Sciatic nerve (tissue), 2 donors: ENCODE measurements at regions not wholly inside any gene's neighbourhood (a gene's known extent, or its start where the extent isn't known, plus 50 kb on each side); places are given as distances from the start of the nearest gene placed in this dataset.

Experiments
- ATAC-seq: fragments of 200-7000 bp; cut with Tn5 transposase; one replicate; pipeline ENCODE4 v1.9.1; 2020; ENCODE audit warnings: mild to moderate bottlenecking, moderate library complexity
- DNase-seq: peaks from one replicate; pipeline ENCODE4 v3.0.0-alpha.2; 2020; ENCODE audit warnings: low spot score
- intact Hi-C: fragments of 100-400 bp; cut with DNase I; formaldehyde crosslinking; loops from one replicate; pipeline ENCODE4 v1.14.2; 2022
- donor health status: DM: no; HTN: no; CAD: no.
- donor health status: DM: no; HTN: no; CAD: no.

- no peak for DNase-seq
- intact Hi-C loops = no loop called here
- no peak for ATAC-seq
Observed at GRCh38 chr6:141259091-141259490, 873.6 kb upstream of the GJE1 start.

GRCh38 chr6:141258516-141258915 lies 874.2 kb upstream of the GJE1 start:
- ATAC-seq (no peak), DNase-seq (no peak)
- intact Hi-C loops = no loop called here

- intact Hi-C loops = no loop called here
- ATAC-seq (no peak), DNase-seq (no peak)
Observed at GRCh38 chr6:141254336-141254735, 878.4 kb upstream of the GJE1 start.

GRCh38 chr6:141252828-141253608 lies 879.7 kb upstream of the GJE1 start:
- intact Hi-C loops = no loop called here
- ATAC-seq (peak; percentile 89), DNase-seq (no peak)

GRCh38 chr6:141251286-141251685 lies 881.4 kb upstream of the GJE1 start:
- ATAC-seq (no peak), DNase-seq (no peak)
- intact Hi-C loops = no loop called here

- no peak for ATAC-seq
- intact Hi-C loops = no loop called here
- DNase-seq = no peak
Observed at GRCh38 chr6:141248021-141248799, 884.5 kb upstream of the GJE1 start.

- DNase-seq (no peak), ATAC-seq (no peak)
- intact Hi-C loops = no loop called here
Observed at GRCh38 chr6:141244366-141244765, 888.4 kb upstream of the GJE1 start.

GRCh38 chr6:141242957-141243356 lies 889.8 kb upstream of the GJE1 start:
- intact Hi-C loops = no loop called here
- DNase-seq = no peak
- no peak for ATAC-seq

GRCh38 chr6:141229296-141229695 lies 903.4 kb upstream of the GJE1 start:
- no peak for ATAC-seq
- intact Hi-C loops = no loop called here

GRCh38 chr6:141218583-141218982 lies 914.1 kb upstream of the GJE1 start:
- intact Hi-C loops = no loop called here
- no peak for ATAC-seq
- DNase-seq = no peak

More at GRCh38 chr6:141229296-141229695, 903.4 kb upstream of the GJE1 start:
- no peak for DNase-seq

- no peak for ATAC-seq
- intact Hi-C loops = no loop called here
Observed at GRCh38 chr6:141216726-141217125, 916.0 kb upstream of the GJE1 start.

GRCh38 chr6:141212296-141212695 lies 920.4 kb upstream of the GJE1 start:
- ATAC-seq = peak; percentile 79
- intact Hi-C loops = no loop called here
- no peak for DNase-seq

More at GRCh38 chr6:141216726-141217125, 916.0 kb upstream of the GJE1 start:
- DNase-seq = no peak

- ATAC-seq = no peak
- intact Hi-C loops = no loop called here
Observed at GRCh38 chr6:141211845-141212244, 920.9 kb upstream of the GJE1 start.

GRCh38 chr6:141210901-141211300 lies 921.8 kb upstream of the GJE1 start:
- DNase-seq = no peak
- ATAC-seq = no peak
- intact Hi-C loops = no loop called here

More at GRCh38 chr6:141211845-141212244, 920.9 kb upstream of the GJE1 start:
- no peak for DNase-seq

- no peak for ATAC-seq
- DNase-seq = no peak
- intact Hi-C loops = no loop called here
Observed at GRCh38 chr6:141209890-141210289, 922.8 kb upstream of the GJE1 start.

- intact Hi-C loops = no loop called here
- DNase-seq = no peak
- ATAC-seq = no peak
Observed at GRCh38 chr6:141208101-141208500, 924.6 kb upstream of the GJE1 start.

- no peak for DNase-seq
- intact Hi-C loops = no loop called here
- no peak for ATAC-seq
Observed at GRCh38 chr6:141203902-141204575, 928.7 kb upstream of the GJE1 start.

GRCh38 chr6:141202626-141203025 lies 930.1 kb upstream of the GJE1 start:
- no peak for ATAC-seq

GRCh38 chr6:141199074-141199473 lies 933.7 kb upstream of the GJE1 start:
- DNase-seq (no peak), ATAC-seq (peak; percentile 71)
- intact Hi-C loops = no loop called here

More at GRCh38 chr6:141202626-141203025, 930.1 kb upstream of the GJE1 start:
- intact Hi-C loops = no loop called here
- DNase-seq = no peak
